Endothelial cell of umbilical vein (primary cell): ENCODE measurements at regions not wholly inside any gene's neighbourhood (a gene's known extent, or its start where the extent isn't known, plus 50 kb on each side); places are given as distances from the start of the nearest gene placed in this dataset.

ENCODE experiments used
- BruUV-seq: library from RNA; stranded (reverse); fragments of 400-500 nt; replicated peaks from 2 replicates; lab custom pipeline; 2021; lab: Mats Ljungman, UMichigan
- CTCF ChIA-PET: fragments of 300-600, 350-600 bp; sonication (Branson Sonifier 250); formaldehyde crosslinking; loops from one replicate; lab custom pipeline; 2021; ENCODE audit warnings: antibody characterized with exemption, inconsistent platforms; lab: Charles Lee
- POLR2A ChIA-PET: fragments of 300-600, 350-600 bp; sonication (Branson Sonifier 250); formaldehyde crosslinking; loops from one replicate; lab custom pipeline; 2021; ENCODE audit warnings: antibody characterized with exemption, inconsistent platforms; lab: Charles Lee
- DNase-seq: peaks from one replicate; pipeline ENCODE4 v3.0.0-alpha.2; 2011; ENCODE audit warnings: low read depth, low spot score
- FAIRE-seq: peaks from 2 replicates; lab custom pipeline; 2011; peaks lifted over from hg19 to GRCh38; lab: Jason Lieb, UNC
- H2AFZ ChIP-seq: 2 replicates; pipeline ENCODE4 v1.6.0; 2012; ENCODE audit warnings: low read depth, low read length, control low read depth, inconsistent platforms
- H3K27ac ChIP-seq: 2 replicates; pipeline ENCODE4 v1.5.1; 2011; ENCODE audit warnings: low read depth, mild to moderate bottlenecking, control low read depth, low read length, moderate library complexity; ENCODE audit not compliant: insufficient read depth
- H3K27me3 ChIP-seq, 2 experiments: 2 replicates each; pipeline versions ENCODE4 v1.6.0 to v1.6.1; 2011; ENCODE audit warnings: low read length in 2 of 2, mixed read lengths in 1 of 2; ENCODE audit not compliant: control insufficient read depth in 2 of 2, insufficient read depth in 2 of 2
- H3K36me3 ChIP-seq, 2 experiments: 2 replicates in 1 of 2; 3 replicates in 1 of 2; pipeline ENCODE4 v1.5.1; 2011; ENCODE audit warnings: low read length in 2 of 2, mild to moderate bottlenecking in 1 of 2, moderate library complexity in 1 of 2; ENCODE audit not compliant: control insufficient read depth in 2 of 2, insufficient read depth in 2 of 2; ENCODE audit errors: extremely low read depth in 1 of 2
- H3K4me1 ChIP-seq: 3 replicates; pipeline ENCODE4 v1.5.1; 2011; ENCODE audit warnings: mild to moderate bottlenecking, low read length; ENCODE audit not compliant: control insufficient read depth, insufficient read depth; ENCODE audit errors: extremely low read depth
- H3K4me2 ChIP-seq: 2 replicates; pipeline ENCODE4 v1.6.1; 2011; ENCODE audit warnings: low read length, control low read depth, mixed read lengths; ENCODE audit not compliant: insufficient read depth
- H3K4me3 ChIP-seq, 3 experiments: fragments of 200-600 bp in 1 of 3; sonication (generic), shearing (Covaris generic) in 1 of 3; replicated peaks in 1 of 3; 2 replicates each; pipeline ENCODE4 v1.5.1; 2011 to 2016; ENCODE audit warnings: control low read depth in 3 of 3, low read length in 3 of 3, mild to moderate bottlenecking in 2 of 3, inconsistent platforms in 1 of 3, low read depth in 1 of 3, moderate library complexity in 1 of 3; ENCODE audit not compliant: insufficient read depth in 1 of 3
- H3K79me2 ChIP-seq: 2 replicates; pipeline ENCODE4 v1.6.0; 2012; ENCODE audit warnings: low read length, inconsistent platforms; ENCODE audit not compliant: control insufficient read depth, insufficient read depth
- H3K9ac ChIP-seq: replicated peaks from 2 replicates; pipeline ENCODE3; 2011; ENCODE audit warnings: low read length, control low read depth; ENCODE audit not compliant: insufficient read depth; ENCODE audit errors: extremely low read depth
- H3K9me1 ChIP-seq: replicated peaks from 3 replicates; pipeline ENCODE4 v1.6.0; 2011; ENCODE audit warnings: mild to moderate bottlenecking, low read length; ENCODE audit not compliant: control insufficient read depth, insufficient read depth; ENCODE audit errors: extremely low read depth
- H3K9me3 ChIP-seq: replicated peaks from 2 replicates; pipeline ENCODE4 v1.5.1; 2012; ENCODE audit warnings: low read length, inconsistent platforms; ENCODE audit not compliant: control insufficient read depth, insufficient read depth
- H4K20me1 ChIP-seq: replicated peaks from 2 replicates; pipeline ENCODE3; 2011; ENCODE audit warnings: mild to moderate bottlenecking, low read length; ENCODE audit not compliant: control insufficient read depth, insufficient read depth; ENCODE audit errors: extremely low read depth
- EZH2 ChIP-seq: IDR thresholded peaks from 2 replicates; pipeline ENCODE4 v1.6.1; 2012; ENCODE audit warnings: borderline replicate concordance, low read depth, mild to moderate bottlenecking, moderate library complexity, low read length, inconsistent platforms; ENCODE audit not compliant: severe bottlenecking
- FOS ChIP-seq: IDR thresholded peaks from 2 replicates; pipeline ENCODE4 v1.6.1; 2011; ENCODE audit warnings: mild to moderate bottlenecking, low read length, moderate library complexity, borderline replicate concordance; ENCODE audit not compliant: insufficient read depth
- GATA2 ChIP-seq: IDR thresholded peaks from 2 replicates; pipeline ENCODE4 v1.7.0; 2011; ENCODE audit warnings: low read depth, mild to moderate bottlenecking, moderate library complexity, mixed read lengths, low read length; ENCODE audit not compliant: insufficient read length, insufficient read depth
- JUN ChIP-seq: IDR thresholded peaks from 2 replicates; pipeline ENCODE4 v1.6.1; 2011; ENCODE audit warnings: borderline replicate concordance, low read depth; ENCODE audit not compliant: insufficient read length, insufficient read depth
- MYC ChIP-seq: IDR thresholded peaks from one replicate; pipeline ENCODE4 v1.6.1; 2011; ENCODE audit warnings: mild to moderate bottlenecking, low read depth, low read length
- POLR2A ChIP-seq: IDR thresholded peaks from 2 replicates; pipeline ENCODE4 v1.6.1; 2012; ENCODE audit warnings: low read depth, mild to moderate bottlenecking, control low read depth, low read length
- POLR2AphosphoS5 ChIP-seq: IDR thresholded peaks from 2 replicates; pipeline ENCODE4 v1.6.1; 2012; ENCODE audit warnings: low read depth, mild to moderate bottlenecking, control low read depth, low read length, moderate library complexity; ENCODE audit not compliant: insufficient read depth
- dilution Hi-C: fragments of 300-500 bp; cut with MboI; formaldehyde crosslinking; loops from one replicate; pipeline ENCODE4 v1.15.0; 2019; ENCODE audit warnings: low sequenced_read_pairs; ENCODE audit not compliant: extremely low pct_ligation_motif_present
- intact Hi-C: fragments of 100-400 bp; cut with micrococcal nuclease; formaldehyde crosslinking; loops from one replicate; pipeline ENCODE4 v1.10.0; 2022
- TF ChIP-seq, protein P1 (sequence below): IDR thresholded peaks from 2 replicates; pipeline ENCODE4 v1.6.1; 2011; ENCODE audit not compliant: insufficient read depth, insufficient read length
- TF ChIP-seq, protein P2 (sequence below), 2 donors: IDR thresholded peaks; 1 replicate in 1 of 2; 2 replicates in 1 of 2; pipeline ENCODE4 v1.5.1; 2011; ENCODE audit warnings: low read length in 2 of 2, mild to moderate bottlenecking in 2 of 2, moderate library complexity in 2 of 2, control low read depth in 1 of 2, inconsistent platforms in 1 of 2, low read depth in 1 of 2; ENCODE audit not compliant: insufficient read depth in 1 of 2; ENCODE audit errors: extremely low read depth in 1 of 2

DNA sequence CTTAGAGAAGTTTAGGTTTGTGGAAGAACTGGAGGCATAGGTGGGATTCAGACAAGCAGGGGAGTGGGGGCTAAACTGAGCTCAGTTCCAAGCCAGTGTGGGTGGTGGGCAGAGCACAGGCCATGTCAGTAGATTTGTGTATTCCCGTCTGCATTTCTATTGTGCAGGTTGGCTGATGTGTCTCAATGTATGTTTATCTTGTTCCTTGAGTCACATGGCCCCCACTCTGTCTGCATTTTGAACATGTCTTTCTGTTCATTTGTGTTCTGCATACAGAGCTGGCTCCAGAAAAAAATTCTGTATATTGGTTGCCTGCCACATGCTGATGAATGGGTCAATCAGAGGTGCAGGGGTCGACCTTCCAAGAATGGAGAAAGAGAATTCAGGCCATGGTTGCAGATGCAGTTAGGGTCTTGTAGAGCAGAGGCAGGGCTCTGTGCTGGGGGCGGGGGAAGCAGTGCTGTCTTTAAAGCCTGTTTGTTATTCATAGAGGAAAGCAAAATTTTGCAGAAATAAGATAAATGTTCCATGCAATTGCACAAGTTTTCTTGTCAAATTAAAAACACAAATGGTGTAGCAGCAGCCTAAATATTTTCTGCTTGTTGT, 166.7 kb downstream of the CDH26 start:
- no peak overlapping the region for H3K4me3 ChIP-seq
- TF ChIP-seq JUN: no peak
- TF ChIP-seq GATA2: no peak
- TF ChIP-seq EZH2: no peak
- TF ChIP-seq, protein P1, sequence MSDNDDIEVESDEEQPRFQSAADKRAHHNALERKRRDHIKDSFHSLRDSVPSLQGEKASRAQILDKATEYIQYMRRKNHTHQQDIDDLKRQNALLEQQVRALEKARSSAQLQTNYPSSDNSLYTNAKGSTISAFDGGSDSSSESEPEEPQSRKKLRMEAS: no peak
- TF ChIP-seq, protein P2, sequence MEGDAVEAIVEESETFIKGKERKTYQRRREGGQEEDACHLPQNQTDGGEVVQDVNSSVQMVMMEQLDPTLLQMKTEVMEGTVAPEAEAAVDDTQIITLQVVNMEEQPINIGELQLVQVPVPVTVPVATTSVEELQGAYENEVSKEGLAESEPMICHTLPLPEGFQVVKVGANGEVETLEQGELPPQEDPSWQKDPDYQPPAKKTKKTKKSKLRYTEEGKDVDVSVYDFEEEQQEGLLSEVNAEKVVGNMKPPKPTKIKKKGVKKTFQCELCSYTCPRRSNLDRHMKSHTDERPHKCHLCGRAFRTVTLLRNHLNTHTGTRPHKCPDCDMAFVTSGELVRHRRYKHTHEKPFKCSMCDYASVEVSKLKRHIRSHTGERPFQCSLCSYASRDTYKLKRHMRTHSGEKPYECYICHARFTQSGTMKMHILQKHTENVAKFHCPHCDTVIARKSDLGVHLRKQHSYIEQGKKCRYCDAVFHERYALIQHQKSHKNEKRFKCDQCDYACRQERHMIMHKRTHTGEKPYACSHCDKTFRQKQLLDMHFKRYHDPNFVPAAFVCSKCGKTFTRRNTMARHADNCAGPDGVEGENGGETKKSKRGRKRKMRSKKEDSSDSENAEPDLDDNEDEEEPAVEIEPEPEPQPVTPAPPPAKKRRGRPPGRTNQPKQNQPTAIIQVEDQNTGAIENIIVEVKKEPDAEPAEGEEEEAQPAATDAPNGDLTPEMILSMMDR (IDR thresholded peaks at IDR 0.05; ENCODE audit: extremely low read depth in 1 of 2, insufficient read depth in 1 of 2, low read depth in 1 of 2, low read length in 2 of 2): no peak
- TF ChIP-seq FOS: no peak
- TF ChIP-seq POLR2AphosphoS5: no peak
- no peak for TF ChIP-seq MYC
- TF ChIP-seq POLR2A: no peak
- H2AFZ ChIP-seq: no peak overlapping the region
- peaks cover 5% of the 10 kb centered on the region for H3K9me3 ChIP-seq
- intact Hi-C loops (no loop called here), dilution Hi-C loops (no loop called here)
- DNase-seq: no peak
- no peak overlapping the region for H3K9ac ChIP-seq
- no peaks in the 10 kb centered on the region for H3K27me3 ChIP-seq
- no TSS peak for BruUV-seq
- H3K36me3 ChIP-seq: no peaks in the 10 kb centered on the region
- H3K79me2 ChIP-seq: no peaks in the 10 kb centered on the region
- no peak overlapping the region for H3K4me2 ChIP-seq
- no peaks in the 10 kb centered on the region for H3K4me1 ChIP-seq
- no peak overlapping the region for H3K27ac ChIP-seq
- FAIRE-seq: no peak
- no peaks in the 10 kb centered on the region for H3K9me1 ChIP-seq
- CTCF ChIA-PET: no interaction called here
- H4K20me1 ChIP-seq: no peaks in the 10 kb centered on the region
- POLR2A ChIA-PET: no interaction called here
